ENCODE measurements at regions not wholly inside any gene's neighbourhood (a gene's known extent, or its start where the extent isn't known, plus 50 kb on each side); places are given as distances from the start of the nearest gene placed in this dataset.

GRCh38 chr20:17010181-17010580, 216.7 kb upstream of the PCSK2 start:
- TF ChIP-seq CTCF (IDR thresholded peaks at IDR 0.05) (no peak), POLR2A (IDR thresholded peaks at IDR 0.05) (no peak), POLR2AphosphoS5 (IDR thresholded peaks at IDR 0.05) (no peak)

All from stomach (tissue), 4 donors.